ENCODE measurements at regions not wholly inside any gene's neighbourhood (a gene's known extent, or its start where the extent isn't known, plus 50 kb on each side); places are given as distances from the start of the nearest gene placed in this dataset.

GRCh38 chr2:181142514-181142913 is 162.1 kb downstream of the UBE2E3 start:
- TF ChIP-seq CTCF (IDR thresholded peaks at IDR 0.05; ENCODE audit: low read depth, low read length), result no peak
- no peak for TF ChIP-seq EZH2phosphoT487 (IDR thresholded peaks at IDR 0.05; ENCODE audit: low read depth)
